GM19351 (cell line): ENCODE measurements at regions not wholly inside any gene's neighbourhood (a gene's known extent, or its start where the extent isn't known, plus 50 kb on each side); places are given as distances from the start of the nearest gene placed in this dataset.

Experiments used
- ATAC-seq: cut with Tn5 transposase; IDR thresholded peaks from one replicate; pipeline ENCODE4 v1.9.1; 2021; ENCODE audit warnings: mild to moderate bottlenecking, moderate library complexity; ENCODE audit not compliant: unreplicated experiment

DNA sequence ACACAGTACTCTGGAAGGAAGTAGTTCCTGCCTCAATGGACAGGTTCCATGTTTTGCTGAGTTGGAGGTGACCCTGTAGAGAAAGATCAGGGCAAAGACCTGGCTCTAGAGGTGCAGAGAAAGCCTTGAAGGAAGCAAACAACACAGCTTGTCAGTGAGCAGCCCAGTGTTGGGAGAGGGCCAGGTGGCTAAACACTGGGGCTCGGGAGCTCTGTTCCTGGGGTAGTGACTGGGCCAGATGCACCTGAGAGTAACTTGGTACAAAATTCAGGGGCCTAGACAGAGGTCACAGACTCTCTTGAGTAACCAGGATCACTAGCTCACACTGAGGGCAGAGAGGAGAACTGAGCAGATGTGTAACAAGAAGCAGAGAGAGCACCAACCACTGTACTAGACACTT, 138.4 kb upstream of the NALF2 start:
- no peak for ATAC-seq

GRCh38 chrX:69365349-69365748, 138.8 kb upstream of the NALF2 start:
- ATAC-seq: no peak

- ATAC-seq: peak; percentile 87
Observed at GRCh38 chrX:69362856-69363255, 141.3 kb upstream of the NALF2 start.

GRCh38 chrX:69362354-69362753, 141.8 kb upstream of the NALF2 start:
- no peak for ATAC-seq

DNA sequence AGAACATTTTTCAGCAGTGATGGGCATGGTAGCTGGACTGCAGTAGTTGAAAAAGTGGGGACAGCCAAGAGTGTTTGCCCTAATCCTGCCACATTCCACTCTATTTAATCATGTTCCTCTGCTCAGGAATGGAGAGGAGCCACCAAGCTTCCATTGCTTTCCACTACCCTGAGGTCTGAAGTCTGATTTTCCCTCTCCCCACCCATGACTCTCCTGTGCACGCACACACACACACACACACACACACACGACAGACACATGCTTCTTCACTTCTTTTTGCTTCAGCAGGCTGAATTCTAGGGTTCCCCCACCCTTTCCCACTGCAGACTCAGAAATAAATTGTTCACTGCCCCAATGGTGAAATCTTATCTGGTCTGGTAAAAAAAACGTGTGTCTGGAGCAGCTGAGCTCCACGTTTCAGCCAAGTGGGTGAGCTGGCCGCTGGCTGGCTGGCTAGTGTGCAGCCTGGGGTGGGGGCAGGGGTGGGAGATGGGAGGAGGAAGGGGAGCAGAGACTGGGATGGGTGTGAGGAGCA, 142.7 kb upstream of the NALF2 start:
- no peak for ATAC-seq

- ATAC-seq: no peak
Observed at GRCh38 chrX:69357317-69357716, 146.8 kb upstream of the NALF2 start.

DNA sequence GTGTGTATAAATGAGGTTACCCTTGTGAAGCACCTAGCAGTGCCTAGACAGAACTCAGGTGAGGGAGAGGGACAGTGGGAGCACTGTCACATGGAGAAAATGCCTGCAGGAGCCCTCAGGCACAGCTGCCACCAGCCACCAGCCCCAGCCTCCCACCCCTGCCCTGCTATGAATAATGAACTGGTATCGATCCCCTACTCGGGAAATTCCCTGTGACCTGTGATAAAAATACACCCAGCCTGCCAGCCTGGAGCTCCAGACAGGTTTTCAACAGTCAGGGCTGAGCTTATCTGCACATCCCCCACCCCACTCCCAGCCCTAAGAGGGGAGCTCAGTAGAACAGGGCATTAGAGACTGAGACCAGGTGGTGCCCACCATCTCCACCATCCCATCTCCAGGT, 159.6 kb upstream of the PJA1 start:
- ATAC-seq: no peak

DNA sequence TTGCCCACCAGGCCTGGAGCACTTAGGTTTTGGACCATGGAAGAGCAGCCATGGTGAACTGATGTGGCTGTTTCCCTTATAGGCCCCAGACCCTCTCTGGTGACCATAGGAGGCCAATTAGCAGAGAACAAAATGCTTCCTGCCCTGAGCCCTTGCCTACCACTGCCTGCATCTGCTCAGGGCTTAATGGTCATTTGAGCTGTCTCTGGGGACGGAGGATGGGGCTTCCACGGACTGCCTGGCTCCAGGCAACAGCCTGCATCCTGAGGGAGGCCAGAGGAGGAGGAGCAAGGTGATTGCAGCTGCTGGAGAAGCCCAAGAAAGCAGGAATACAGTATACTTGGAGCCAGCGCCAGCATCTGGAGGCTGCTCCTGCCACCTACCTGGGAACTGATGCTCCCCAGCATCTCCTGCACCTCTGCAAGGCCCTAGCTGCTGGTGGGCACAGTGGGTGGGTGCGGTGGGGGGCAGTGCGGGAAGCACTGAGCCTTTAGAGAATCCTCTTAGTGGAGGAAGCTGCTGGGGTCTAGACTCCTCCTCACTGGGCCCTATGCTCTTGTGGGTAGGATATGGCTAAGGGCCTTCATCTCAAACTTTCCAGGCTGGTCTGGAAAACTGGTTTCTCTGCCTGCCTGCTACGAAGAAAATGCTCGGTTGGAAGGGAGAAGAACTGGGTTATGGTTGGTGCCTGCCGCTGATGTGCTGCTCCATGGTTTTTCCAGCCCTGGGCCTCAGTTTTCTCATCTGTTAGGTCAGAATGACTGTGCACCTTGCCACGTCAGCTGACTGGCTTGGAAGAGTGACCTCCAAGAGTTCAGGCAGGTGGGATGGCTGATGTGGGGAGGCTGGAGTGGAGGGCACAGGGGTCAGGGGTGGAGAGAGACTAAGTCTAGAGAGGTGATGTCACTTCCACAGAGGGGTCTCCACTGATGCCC, 158.8 kb upstream of the PJA1 start:
- no peak for ATAC-seq

- ATAC-seq: no peak
Observed at GRCh38 chrX:69321789-69322188, 156.5 kb upstream of the PJA1 start.

DNA sequence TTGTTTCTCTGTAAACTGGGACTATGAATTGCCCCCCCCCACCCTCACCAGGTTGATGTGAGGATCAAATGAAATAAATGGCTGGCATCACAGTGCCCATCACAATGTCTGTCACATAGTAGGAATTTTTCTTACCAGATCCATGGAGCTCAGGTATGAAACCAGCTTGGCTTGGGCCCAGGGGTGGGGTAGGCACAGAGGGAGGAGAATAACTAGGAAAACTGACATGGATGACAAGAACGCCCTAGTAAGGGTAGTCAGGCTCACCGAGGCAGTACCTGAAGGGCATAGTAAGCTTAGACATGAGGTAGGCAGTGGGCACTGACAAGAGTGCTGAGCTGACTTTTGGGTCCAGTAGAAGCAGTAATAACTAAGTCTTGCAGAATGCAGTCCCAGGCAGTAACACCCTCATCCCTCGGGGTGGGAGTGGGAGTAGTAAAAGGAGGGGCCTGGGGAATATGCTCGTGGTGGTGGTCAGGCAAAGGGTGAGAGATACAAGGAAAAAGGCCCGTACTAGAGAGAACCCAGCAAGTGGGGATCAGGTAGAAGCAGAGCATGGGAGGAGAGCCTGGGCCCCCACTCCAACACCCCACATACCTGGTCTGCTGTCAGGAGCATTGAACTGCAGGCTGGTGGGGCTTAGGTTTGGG, 155.9 kb upstream of the PJA1 start:
- ATAC-seq: no peak

DNA sequence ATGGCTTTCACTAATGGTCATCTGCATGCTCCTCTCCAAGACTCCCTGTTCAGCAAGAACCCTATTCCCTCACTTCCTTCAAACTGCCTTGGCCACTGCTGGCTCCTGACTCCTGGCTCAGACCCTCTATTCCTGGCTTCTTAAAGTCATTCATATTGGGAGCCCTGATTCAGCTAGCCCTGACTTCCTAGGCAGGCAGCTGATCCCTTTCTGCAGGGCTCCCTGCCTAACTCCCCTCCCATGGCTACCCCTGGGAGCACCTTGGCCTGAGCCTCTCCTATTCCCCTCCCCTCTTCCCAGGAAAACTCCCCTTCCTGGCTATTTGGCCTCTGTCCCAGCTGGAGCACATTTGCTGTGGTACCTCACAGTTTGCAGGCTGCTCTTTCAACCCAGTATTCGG, 154.9 kb upstream of the PJA1 start:
- ATAC-seq: no peak

DNA sequence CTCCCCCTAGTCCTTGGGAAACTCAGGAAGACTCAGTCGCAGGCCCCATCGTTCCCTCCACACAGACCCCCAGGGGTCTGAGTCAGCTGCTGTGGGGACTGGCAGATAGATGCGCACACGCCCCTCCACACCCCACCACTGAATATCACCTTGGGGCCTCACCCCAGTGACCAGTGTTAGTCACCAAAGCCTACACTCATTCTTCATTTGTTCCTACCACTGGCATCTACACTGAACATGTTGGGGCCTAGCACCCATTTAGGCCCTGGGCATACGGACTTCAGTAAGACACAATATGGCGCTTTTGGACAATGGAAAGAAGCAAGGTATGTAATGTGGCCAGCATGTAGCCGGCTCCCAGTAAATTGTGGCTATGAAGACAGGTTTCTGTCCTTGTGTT, 154.1 kb upstream of the PJA1 start:
- no peak for ATAC-seq

- no peak for ATAC-seq
Observed at GRCh38 chrX:69318651-69319340, 153.5 kb upstream of the PJA1 start.

DNA sequence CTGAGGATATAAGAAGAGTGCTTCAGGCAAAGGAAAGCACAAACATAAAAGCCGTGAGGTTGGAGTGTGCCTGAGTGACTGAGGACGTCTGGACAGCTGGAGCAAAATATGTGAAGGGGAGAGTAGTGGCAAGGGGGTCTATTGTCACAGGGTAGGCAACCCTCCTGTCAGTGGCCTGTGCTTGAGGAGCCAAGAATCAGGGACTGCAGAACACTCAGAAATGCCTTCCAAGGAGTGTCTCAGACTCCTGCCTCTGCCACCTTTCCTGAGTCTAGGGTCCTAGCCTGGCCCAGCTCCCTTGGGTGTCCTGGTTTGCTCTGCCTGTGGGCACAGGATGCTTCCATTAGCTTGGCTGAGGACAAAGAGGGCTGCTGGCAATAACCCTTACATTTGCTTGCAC, 152.5 kb upstream of the PJA1 start:
- no peak for ATAC-seq

GRCh38 chrX:69314436-69315348, 149.4 kb upstream of the PJA1 start:
- no peak for ATAC-seq

DNA sequence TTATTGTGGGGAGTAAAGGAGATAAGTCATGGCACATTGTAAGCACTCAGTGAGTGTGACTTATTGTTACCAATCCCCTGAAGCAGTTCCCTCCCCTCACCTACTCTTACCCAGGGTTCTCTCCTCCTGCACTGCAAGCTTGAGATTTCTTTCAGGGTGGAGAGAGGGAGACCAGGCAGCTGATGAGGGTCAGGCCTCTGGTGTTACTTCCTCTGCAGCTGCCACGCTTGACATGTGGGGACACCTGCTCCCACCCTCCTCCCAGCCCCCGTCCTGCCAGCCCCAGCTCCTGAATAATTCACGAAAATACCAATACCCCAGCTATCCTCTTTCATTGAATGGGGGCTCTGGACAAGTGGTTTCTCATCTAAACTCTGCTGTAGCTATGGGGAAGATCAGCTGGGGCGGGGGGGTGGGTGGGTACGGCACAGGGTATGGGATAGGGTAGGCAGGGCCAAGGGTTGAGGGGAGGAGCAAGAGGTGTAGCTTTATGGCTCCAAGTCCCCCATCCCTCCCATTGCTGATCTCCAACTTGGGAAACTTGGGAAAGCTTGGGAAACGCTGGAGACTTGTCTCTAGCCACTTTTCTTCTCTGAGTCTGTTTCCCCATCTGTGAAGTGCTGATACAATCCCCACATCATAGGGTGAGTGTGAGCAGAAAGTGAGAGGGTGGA, 148.5 kb upstream of the PJA1 start:
- ATAC-seq: no peak

GRCh38 chrX:69311936-69312670, 146.8 kb upstream of the PJA1 start:
- ATAC-seq: no peak

DNA sequence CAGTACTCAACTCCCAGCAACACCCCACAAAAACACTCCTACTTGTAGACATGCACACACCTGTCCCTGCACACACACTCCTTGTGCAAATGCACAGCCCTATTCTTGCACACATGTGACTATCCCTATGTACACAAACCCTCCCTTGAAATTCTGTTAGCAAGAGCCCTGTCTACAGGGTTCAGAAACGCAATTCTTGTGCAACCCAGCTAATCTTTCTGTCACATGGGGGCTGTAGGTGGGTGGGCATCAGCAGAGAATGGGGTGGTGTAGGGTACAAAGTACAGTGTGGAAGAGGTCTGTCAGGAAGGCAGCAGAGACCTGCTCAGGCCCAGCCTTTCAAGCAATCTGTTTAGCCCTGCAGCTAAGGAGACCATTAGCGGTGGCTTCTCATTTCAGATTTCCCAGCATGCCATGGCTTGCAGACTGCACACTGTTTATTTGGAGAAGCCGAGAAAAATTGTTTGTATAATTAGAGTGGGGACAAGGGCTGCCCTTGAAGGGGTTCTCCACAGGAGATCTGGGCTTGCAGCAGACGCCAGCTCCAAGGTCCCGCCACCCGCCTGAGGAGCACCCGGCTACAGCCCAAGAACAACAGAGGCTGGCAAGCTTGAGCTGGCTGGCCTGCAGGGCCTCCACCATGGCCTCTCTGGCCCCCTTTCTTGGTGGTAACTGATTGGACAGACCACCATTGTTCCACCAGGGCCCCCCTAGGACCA, 144.0 kb upstream of the PJA1 start:
- no peak for ATAC-seq

- ATAC-seq: no peak
Observed at GRCh38 chrX:69307756-69308155, 142.5 kb upstream of the PJA1 start.
